Stimulated activated CD8-positive, alpha-beta memory T cell treated with anti-CD3 and anti-CD28 coated beads, Interleukin-7, amount 100 ng/mL, for 48 hours (primary cell): ENCODE measurements at regions not wholly inside any gene's neighbourhood (a gene's known extent, or its start where the extent isn't known, plus 50 kb on each side); places are given as distances from the start of the nearest gene placed in this dataset.

Experiments
- DNase-seq, 2 donors: peaks; one replicate each; pipeline ENCODE4 v3.0.0-alpha.2; 2020; ENCODE audit warnings: low read depth in 1 of 2; ENCODE audit errors: extremely low read depth in 1 of 2

DNA sequence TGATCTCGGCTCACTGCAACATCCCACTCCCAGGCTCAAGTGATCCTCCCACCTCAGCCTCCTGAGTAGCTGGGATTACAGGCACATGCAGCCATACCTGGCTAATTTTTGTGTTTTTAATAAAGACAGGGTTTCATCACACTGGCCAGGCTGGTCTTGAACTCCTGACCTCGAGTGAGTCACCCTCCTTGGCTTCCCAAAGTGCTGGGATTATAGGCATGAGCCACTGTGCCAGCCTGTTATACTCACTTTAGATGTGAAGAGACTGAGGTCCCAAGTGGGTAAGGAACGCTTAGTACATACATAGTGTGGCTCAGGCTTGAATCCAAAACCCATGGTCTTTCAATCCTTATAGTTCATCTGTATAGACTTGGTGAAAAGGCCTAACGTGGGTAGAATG is 63.7 kb upstream of the EPS8L3 start:
- DNase-seq = no peak

DNA sequence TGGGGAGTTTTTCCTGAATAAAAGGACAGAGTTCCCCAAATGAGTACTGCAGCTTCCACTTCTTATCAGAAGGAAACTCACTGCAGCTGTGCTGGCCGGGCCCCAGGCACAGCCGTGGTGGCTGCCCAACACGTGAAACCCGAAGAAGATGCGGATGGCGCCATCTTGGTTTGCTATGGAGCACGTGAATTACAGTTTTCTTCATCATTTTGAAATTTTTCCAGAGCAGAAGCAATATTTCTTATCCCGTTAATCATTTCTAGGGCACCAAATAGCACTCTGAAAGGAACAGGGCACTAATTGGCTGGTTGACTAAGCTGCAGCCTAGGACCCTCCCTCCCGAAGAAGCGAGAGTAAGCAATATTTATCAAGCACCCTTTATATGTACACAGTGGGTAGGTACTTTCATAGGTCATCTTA is 63.2 kb upstream of the EPS8L3 start:
- no peak for DNase-seq

DNA sequence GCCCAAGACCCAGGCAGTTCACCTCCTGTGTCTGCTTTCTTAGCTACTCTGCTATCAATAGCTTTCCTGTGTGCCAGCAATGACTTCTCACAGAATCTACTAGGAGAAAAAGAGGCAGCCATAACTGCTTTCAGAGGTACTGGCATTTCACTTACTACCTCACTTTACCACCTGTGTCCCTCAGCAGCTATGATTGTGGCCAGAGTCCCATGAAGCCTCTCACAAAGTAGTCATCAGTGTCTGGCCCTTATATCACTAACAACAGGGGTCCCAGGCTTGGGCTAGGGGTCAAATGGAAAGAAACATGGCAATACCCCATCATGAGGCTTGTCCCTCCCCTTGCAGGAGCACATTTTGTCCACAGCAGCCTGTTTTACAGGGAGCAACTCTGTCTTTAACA is 62.7 kb upstream of the EPS8L3 start:
- DNase-seq = no peak

DNA sequence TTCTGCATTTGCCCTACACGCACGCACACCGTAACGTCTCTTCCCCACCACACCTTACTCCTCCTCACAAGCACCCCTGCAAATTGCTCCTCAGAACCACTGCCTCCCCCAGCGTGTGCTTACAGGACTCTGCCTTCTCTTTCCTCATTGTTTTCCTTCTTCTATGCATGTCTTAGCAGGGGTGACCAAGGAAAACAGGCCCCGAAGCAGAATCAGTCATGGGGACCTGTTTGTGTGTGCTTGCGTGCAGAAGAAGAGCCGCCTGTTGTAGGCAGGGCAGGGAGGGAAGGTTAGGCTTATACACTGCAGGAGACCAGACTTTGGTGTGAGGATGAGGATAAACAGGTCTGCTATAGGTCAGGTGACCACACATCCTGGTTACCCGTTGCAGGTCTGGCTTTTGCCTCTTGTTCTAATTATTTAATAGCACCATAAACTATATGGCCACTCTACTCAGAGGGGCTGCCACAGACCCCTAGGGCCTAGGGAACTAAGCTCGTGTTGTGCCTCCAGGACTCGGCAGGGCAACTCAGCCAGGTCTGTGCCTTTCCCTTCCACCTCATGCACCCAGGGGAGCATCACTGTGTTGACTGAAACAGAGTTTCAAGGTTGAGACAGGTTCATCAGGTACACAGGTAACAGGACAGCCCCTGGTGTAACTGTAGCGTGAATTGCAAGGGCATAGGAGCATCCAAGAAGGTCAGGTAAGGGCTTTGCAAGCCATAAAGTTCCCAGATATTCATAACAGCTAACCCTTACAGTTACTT is 60.8 kb upstream of the EPS8L3 start:
- DNase-seq = no peak

DNA sequence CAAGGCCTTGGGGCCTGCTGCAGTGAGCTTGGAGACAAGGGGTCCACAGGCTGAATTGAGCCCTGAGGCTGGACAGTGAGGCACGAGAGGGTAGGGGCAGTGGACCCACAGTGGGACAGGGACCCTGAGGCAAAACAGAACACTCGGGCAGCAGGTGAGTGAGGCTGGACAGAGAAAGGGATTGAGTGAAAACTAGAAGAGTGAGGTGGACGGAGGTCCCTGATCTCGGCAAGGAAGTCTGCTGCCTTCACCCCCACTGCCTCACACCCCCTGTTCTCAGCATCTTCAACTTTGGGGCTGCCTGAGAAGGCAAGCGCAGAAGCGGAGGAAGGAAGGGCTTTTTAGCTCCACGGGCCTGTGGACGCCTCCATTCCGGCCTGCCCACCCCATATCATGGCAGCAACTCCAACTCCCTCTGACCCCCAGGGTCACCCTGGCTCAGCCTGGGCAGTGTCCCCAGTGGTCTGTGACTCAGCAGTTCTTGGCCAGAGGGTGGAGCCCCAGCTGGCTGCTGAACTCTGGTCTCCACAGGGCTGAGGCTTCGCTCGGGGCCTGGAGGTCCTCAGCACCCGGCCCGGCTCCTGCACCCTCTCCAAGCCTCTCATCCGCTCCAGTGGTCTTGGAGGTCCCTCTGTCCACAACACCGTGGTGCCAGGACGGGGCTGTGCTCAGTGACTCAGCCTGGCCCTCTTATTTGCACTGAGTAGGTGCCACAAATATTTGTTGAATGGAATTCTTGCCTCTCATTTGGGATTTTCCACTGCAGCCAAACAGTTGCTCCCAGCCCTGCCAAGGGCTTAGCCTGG is 60.0 kb upstream of the EPS8L3 start:
- no peak for DNase-seq

GRCh38 chr1:109822749-109823542 is 59.2 kb upstream of the EPS8L3 start:
- no peak for DNase-seq

- DNase-seq = no peak
These were observed 58.4 kb upstream of the EPS8L3 start for GRCh38 chr1:109821831-109822745.

DNA sequence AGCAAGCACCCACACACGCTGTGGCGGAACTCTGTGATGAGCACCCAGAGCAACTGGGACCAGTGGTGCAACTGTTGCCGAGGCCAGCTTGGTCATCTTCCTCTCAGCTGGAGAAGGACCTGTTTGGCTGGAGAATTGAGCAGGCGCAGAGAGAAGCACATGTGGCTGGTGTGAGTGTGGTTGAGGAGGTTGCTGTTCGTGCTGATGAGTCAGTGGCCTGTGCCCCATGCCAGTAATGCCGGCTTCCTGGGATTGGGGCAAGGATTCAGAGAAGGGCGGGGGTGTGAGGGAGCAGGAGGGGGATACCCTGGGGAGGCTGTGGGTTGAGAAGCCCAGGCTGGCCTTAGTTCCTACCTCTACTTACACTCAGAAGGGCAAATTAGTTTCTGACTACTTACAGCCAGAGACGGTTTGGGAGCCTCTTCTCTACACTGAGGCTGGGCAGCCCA is 57.5 kb upstream of the EPS8L3 start:
- DNase-seq = peak; percentile 39 to 55

DNA sequence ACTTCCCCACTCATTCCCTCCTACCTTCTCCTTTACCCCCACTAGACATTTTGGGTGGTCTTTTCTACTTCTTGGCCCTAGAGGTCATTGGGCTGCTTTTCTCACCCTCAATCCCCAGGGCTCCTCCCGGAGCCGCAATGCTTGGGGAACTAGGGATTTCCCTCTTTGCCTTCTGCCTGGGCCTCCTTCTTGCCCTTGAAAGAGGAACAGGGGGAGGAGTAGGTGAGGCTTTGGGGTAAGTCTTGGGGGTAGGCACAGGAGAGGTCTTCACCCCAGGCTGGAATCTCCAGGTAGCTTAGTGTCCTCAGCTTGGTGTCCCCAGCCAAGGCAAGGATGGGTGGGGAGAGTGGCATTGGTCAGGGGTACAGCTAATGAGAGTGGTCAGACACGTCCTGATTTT is 56.2 kb upstream of the EPS8L3 start:
- DNase-seq = no peak

DNA sequence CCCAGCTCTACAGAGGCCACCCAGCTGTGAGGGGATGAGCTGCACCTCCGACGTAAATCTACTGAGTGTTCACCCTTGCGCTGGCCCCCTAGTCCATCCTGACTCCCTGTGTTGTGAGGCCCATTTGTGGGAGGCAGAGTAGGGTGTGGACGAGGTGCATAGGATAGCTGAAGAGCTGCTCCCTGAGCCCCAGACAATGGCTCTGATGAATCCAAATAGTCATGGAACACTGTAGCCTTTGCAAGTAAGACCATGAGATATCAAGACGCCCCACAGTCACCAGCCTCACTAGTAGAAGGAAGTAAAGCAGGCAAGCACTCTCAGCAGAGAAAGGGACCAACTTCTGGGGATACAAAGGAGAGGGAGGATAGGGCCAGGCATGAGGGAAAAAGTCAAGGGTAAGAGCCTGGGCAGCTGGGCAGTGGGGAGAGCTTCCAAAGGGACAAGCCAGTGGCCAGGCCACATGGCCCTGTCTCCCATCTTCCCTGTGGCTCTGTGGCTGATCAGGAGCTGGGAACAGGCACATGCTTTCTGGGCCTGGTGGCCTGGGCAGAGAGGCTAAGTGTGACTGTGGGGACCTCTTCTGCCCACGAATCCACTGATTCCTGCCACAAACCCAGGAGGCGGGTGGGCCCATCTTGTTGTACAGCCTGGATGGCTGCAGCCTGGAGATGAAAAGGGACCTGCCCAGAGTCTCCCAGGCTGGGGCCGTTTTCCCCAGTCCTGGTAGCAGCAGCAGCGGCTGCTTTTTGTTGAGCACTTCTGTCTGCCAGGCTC is 55.5 kb upstream of the EPS8L3 start:
- DNase-seq = no peak

- DNase-seq = no peak
These were observed 54.7 kb upstream of the EPS8L3 start for GRCh38 chr1:109818271-109818987.

DNA sequence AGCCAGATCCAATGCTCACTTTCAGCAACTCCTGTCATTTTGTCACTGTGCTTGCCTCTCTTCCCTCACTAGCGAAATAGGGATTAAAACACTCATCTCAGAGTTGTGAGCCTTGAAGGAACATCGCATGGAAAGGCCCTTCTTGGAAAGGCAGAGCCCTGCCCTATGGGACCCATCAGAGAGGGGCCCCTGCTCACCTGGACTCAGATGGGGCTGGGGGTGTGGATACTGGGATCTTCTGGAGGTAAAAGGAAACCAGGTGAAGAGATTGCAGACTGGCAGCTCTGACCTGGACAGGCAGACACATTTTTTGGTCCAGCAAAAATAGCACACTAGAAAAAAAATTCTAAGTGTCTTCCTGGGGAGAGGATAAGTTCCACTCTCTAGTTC is 54.2 kb upstream of the EPS8L3 start:
- DNase-seq = no peak

DNA sequence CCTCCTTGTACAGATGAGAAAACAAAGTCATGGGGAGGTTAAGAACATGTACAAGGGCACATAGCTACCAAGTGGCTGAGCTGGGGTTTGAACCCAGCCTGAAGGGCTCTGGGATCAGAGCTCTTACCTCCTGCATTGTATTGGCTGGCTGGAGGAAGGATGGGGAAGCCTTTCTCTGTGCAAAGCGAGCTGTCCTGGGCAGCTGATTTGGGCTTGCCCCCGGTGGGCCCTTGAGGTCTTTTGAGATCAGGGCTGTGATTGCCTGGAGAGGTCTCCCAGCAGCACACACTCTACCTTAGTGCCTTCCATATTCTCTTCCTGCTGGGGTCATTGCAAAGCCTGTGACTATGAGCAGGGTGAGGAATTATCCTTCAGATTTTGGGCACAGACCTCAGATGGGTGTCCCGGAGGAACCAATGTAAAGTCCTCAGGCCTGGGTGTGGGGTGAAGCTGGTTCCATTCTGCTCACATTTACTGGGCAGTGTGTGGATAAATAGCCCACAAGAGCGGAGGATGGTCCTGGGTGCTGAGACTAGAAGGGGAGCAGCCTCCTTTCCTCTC is 53.3 kb upstream of the EPS8L3 start:
- DNase-seq = no peak

DNA sequence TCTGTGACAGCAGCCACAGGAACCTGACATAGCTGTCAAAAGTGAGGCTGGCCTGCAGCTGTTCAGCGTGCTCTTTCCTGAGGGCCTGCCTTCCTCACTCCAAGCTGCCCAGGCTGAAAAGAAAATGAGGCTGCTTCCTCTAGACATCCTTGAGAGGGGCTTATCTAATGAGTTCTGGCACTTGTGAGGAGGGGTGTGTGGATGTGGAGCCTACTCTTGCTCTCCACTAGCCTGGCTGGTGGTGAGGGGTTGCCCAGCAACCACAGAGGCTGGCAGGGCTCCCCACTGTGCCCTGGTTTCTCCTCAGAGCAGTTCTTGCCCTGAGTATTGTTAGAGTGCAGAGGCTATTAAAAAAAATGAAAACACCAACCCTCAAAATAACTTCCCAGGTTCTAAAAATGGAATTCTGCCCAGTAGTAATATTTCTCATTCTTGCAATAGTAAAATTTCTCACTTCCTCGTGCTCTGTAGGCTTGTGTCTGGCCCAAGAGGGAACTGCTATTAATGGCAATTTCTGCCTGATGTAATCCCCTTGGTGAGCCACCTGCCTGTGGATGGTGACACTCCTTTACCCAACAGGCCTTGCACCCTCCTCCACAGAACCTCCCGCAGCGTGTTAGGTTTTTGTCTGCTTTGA is 52.6 kb upstream of the EPS8L3 start:
- DNase-seq = no peak

- no peak for DNase-seq
These were observed 52.1 kb upstream of the EPS8L3 start for GRCh38 chr1:109815809-109816174.

DNA sequence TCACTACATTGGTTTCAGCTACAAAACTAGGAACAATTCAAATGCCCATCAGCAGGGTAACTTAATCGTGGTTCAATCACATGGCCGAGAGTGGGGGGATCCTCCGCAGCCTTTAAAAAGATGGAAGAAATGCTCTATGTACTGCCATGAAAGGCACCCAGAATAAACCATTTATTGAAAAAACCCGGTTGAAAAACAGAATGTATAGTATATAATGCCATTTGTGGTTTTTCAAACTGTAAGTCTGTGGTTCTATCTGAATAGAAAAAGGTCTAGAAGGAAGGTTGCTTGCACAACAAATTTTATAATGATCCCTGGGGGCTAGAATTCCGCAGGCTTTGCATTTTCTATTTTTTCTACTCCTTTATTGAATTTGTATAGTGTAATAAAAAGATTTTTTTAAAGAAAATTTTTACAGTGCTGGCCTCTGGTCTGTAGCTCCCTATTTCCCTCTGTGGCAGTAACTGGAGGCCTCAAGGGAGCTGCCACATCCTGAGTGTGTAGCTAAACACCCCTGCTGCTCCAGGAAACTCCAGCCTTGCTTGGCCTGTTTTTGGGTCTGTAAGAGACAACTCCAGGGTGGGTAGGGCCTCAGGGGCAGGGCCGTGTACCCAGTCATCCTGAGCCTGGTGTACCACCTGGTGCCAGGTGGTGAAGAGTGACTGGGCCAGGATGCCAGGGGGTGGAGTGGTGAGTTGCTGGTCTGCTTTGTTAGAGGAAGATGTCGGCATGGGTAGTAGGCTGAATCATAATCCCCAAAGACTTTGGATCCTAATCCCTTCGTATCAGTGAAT is 51.5 kb upstream of the EPS8L3 start:
- no peak for DNase-seq

DNA sequence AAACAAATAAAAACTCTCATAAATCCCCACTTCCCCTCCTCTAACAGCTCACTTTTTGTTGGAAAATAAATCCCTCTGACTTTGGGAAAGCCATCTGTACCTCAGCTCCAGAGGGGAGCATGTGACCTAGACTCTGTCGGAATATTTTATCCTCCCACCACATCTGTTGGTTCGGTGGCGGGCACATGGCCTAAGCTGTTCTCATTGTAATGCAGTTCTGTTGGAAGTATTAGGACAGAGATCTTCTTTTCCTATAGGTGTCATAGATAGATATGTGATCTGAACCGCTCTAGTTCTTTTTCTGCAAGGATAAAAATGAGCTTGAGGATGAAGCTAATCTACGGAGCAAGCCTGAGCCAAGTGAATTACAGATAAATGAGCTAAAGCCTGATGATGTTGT is 50.5 kb upstream of the EPS8L3 start:
- DNase-seq = no peak
